COR-L47 (cell line): ENCODE measurements at regions not wholly inside any gene's neighbourhood (a gene's known extent, or its start where the extent isn't known, plus 50 kb on each side); places are given as distances from the start of the nearest gene placed in this dataset.

ENCODE experiments used
- DNase-seq: peaks from one replicate; lab custom pipeline; 2025; lab: John Stamatoyannopoulos, UW

- no peak for DNase-seq
Measured at GRCh38 chr12:60138526-60138925, 542.7 kb downstream of the SLC16A7 start.

- no peak for DNase-seq
Measured at GRCh38 chr12:60144395-60144794, 548.6 kb downstream of the SLC16A7 start.

GRCh38 chr12:60148109-60148508, 552.3 kb downstream of the SLC16A7 start:
- no peak for DNase-seq

DNA sequence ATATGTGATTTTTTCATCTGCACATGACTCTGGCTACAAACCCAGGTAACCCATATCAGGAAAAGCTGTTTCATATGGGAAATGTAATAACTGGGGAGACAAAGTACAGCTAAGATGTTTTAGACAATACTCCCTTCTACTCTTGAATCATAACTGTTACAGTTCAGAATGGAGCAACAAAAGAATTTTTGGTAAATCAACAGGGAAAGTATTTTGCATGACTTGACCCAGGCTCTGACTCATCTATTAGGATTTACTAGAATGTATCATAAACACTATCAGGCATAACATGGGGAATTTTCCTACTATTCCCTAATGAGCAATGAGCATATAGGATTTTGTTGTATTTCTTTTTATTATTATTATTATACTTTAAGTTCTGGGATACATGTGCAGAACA, 553.0 kb downstream of the SLC16A7 start:
- no peak for DNase-seq

DNA sequence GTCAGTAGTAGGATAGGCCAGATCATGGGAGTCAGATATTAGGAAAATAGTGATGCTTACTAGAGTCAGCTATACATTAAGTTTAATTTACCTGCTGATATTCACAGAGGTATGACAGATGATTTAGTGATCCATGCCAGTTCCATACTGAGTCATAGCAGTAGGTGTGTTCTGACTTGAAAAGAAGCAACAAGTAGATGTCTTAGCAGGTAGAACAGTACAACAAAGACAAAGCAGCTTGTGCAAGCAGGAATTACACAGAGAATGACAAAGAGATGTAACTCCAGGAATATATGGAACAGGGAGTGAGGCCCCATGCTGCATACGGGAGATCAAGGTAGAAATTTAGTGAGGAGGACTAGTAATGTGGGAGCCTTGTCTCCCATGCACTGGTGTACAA, 556.9 kb downstream of the SLC16A7 start:
- DNase-seq, result no peak

- DNase-seq, result no peak
Measured at GRCh38 chr12:60159761-60160160, 563.9 kb downstream of the SLC16A7 start.

DNA sequence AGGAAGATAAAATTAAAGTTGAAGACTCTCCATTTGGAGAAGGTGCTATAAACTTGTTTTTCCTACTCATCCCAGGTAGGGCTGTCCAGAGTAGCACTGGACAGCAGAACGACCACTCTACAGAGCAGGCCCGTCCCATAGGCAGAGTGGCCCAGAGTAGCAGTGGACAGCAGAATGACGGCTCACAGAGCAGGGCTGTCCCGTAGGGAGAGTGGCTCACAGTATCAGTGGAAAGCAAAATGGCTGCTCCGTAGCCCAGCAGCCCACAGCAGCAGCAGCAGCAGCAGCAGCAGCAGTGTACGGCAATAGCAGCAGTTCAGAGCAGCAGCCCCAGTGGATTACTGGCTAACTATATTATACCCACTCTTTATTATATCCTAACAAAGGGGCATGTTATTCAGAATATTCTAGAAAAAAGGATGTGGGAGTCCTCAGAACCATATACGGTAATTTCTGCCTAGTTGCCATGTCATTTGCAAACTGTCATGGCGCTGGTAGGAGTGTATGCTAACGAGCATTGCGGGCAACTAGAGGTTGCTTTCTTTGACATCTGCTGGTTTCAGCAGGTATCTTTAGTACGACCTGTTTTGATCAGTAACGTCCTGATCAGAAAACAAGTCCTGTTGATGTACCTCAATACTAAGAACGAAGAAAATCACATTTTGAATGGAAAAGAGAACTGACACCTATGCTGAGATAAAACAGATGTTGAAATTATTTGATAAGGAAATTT, 567.3 kb downstream of the SLC16A7 start:
- no peak for DNase-seq

GRCh38 chr12:60165781-60166180, 570.0 kb downstream of the SLC16A7 start:
- DNase-seq, result no peak

GRCh38 chr12:60168441-60168840, 572.6 kb downstream of the SLC16A7 start:
- DNase-seq, result no peak

DNA sequence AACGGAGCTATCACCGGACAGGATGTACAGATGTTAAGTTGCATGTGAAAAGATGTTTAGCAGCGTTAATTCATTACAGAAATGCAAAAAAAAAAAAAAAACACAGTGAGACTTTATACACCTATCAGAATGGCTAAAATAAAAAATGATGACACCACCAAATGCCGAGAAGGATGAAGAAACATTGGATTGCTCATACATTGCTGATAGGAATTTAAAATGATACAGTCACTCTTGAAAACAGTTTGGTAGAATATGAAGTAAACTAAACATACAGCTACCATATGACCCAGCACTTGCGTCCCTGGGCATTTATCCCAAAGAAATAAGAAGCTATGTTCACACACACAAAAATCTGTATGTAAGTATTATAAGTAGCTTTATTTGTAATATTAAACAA, 574.1 kb downstream of the SLC16A7 start:
- no peak for DNase-seq

DNA sequence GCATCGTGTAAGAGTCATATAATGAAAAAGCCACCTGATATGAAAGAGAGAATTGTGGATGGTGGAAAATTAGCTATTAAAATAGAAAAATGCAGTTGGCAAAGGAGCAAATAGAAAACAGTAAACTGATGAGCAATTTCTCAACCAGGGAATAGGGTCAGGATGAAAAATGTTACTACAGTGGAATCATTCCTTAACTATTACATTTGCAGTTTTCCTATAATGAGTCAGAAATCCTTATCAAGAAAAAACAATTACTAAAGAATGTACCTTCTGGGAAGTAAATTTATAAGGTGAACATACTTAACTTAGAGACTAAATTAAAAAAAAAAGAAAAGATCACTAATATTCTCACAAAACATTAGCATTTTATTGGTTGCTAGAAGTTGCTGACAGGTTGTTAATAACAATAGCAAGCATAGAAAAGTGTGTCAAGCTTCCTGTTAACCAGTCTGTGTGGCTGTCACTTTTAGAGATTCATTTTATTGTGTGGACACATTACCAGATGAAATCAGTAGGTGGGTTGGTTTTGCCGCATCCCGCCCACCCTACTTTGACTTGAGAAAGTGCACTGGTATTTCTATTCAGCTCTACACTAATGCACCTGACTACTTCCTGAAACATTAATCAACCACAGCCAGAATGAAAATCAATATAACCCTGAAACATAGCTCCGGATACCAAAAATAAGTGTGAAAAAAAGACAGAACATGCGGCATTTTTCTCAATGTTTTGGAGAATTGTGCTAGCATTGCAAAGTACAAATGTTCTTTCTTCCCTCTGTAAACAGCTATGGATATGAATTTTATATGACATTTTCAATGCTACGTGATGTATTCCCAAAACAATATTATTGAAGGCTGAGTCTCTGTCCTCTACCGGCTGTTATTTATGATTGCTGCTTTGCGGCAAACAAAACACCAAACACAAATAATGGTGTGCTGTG, 576.7 kb downstream of the SLC16A7 start:
- no peak for DNase-seq

DNA sequence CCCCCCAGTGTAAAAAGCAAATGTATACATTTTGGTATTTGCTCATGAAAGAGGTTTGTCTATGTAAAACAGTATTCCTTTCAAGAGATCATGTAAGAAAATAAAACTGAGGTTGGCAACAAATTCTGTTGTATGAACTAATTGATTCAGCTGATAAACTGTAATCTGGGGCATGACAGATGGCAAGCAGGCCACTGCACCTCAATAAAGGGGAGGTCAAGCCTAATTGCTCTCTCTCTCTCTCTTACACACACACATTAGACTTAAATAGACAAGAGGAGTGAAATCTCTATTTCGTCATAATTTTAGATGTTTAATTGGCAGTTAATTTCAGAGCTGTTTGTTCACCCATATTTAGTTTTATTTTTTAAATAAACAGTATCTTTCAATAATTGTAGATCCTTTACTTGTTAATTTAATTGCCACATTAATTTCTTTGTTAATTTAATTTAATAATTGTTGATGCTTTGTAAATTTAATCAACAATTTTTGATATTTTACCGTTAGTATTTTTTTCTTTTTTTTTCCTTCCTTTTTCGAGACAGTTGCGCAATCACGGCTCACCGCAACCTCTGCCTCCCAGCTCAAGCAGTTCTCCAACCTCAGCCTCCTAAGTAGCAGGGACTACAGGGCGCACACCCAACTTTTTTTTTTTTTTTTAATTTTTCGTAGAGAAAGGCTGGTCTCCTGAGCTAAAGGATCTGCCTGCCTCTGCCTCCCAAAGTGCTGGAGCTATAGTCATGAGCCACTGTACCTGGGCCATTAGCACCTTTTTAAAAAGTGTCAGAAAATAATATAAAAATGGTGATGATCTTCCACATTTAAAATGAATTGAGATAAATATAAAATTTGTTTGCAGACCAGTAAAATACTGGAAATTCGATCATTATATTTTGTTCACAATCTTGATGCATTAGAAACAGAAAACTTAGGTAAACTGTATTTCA, 577.7 kb downstream of the SLC16A7 start:
- no peak for DNase-seq

DNA sequence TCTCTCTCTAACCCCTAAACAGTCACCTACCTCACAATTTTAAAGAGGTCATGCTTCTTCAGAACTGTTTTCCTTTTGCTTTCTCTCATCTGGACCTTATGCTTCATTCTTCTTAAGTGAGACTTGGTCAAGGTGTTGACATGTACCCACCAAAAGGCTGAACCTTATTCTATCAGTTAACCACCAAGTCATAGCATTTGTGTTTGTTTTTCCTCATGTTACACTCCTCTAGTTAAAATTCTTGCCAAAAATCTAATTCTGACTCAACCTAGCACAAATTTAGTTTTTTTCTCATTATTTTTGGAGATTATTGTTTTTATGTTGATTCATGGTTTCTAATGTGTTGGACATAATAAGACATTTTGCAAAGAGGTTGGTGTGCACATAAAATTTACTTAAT, 578.6 kb downstream of the SLC16A7 start:
- DNase-seq, result no peak

DNA sequence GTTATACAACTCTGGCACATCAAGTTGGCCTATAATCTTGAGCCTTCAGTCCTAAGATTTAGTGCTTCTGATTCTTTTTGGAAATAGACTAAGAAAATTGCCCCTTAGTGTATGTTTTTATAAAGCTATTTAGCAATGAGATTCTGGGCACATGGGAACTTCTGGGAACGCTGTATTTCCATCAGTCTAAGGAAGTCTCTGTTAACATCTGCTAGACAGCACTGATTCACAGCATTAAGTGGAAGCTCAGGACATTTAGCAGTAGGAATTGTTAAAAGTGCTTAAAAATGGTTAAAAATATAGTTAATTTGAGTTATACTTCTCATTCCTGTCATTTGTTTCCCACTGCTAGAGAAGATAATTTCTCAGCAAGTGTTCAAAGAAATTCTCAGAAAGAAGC, 579.1 kb downstream of the SLC16A7 start:
- DNase-seq, result no peak

- DNase-seq, result no peak
Measured at GRCh38 chr12:60176891-60177290, 581.1 kb downstream of the SLC16A7 start.

GRCh38 chr12:60180298-60180697, 584.5 kb downstream of the SLC16A7 start:
- DNase-seq, result no peak

DNA sequence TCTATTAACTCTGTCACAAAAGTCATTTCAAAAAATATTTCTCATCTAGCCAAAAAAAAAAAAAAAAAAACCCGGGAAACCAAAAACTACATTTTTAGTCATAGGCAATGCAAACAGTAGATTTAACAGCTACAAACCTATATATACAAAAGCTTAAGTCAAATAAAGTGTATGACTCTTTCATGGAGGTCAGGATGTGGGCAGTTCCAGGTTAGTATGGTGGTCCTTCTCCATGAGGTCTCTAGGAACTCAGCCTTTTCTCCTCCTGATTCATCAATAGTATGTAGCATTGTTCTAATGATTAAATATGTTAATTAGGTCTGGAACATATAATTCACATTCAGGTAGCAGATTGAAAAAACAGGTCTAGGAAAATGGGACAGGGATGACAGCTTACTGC, 586.5 kb downstream of the SLC16A7 start:
- no peak for DNase-seq

GRCh38 chr12:60184096-60184495, 588.3 kb downstream of the SLC16A7 start:
- no peak for DNase-seq

- no peak for DNase-seq
Measured at GRCh38 chr12:60185060-60185459, 589.2 kb downstream of the SLC16A7 start.

- no peak for DNase-seq
Measured at GRCh38 chr12:60191271-60191670, 595.4 kb downstream of the SLC16A7 start.

DNA sequence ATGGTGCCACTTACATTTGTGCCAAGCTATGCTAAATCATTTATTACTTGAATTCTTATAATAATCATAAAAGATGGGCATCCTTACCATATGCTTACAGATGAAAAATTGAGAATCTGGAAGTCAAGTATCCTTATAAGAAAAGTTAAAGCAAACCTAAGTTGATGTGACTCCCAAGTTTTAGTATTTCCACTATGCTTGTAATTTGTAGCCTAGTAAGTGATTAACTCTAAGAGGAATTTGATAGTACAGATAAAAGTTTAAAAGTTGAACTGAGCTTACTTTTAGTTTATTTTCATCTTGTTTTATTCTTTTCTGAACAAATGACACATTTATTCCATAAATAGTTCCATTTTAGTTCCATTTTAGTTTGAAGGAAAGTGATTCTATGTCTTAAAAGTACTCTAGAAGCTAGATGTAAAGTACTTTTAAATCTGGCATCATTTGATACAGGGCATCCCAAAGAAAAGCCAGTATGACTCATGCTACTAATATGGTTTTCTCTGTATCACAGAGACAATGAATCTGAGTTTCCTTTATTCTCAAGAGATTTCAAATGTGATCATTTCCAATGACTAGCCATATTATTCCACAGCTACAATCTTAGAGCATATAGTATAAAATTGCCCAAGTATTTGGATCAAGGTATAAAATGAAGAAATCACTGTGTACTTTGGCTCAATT, 596.0 kb downstream of the SLC16A7 start:
- DNase-seq, result no peak

- no peak for DNase-seq
Measured at GRCh38 chr12:60194678-60195077, 598.8 kb downstream of the SLC16A7 start.
